Caki2 (cell line): ENCODE measurements at regions not wholly inside any gene's neighbourhood (a gene's known extent, or its start where the extent isn't known, plus 50 kb on each side); places are given as distances from the start of the nearest gene placed in this dataset.
A peak's percentile ranks its signal among the peaks of the same experiment; 100 is the strongest.
"Not testable (repeated sequence)": the region's sequence is repeated elsewhere in the genome, so short reads cannot be mapped to it uniquely, and the experiment has no call there.

ENCODE experiments used
- DNase-seq: peaks from one replicate; pipeline ENCODE4 v3.0.0-alpha.2; 2015; ENCODE audit warnings: low read depth
- in situ Hi-C: cut with HindIII; loops from 2 replicates; pipeline ENCODE4 v1.10.0; 2016; ENCODE audit warnings: low sequenced_read_pairs, low pct_unique_long_range_greater_than_20kb, mixed read lengths

GRCh38 chr20:19860737-19861136 lies 102.7 kb downstream of the RIN2 start:
- in situ Hi-C loops: no loop called here
- peak; percentile 42 for DNase-seq

DNA sequence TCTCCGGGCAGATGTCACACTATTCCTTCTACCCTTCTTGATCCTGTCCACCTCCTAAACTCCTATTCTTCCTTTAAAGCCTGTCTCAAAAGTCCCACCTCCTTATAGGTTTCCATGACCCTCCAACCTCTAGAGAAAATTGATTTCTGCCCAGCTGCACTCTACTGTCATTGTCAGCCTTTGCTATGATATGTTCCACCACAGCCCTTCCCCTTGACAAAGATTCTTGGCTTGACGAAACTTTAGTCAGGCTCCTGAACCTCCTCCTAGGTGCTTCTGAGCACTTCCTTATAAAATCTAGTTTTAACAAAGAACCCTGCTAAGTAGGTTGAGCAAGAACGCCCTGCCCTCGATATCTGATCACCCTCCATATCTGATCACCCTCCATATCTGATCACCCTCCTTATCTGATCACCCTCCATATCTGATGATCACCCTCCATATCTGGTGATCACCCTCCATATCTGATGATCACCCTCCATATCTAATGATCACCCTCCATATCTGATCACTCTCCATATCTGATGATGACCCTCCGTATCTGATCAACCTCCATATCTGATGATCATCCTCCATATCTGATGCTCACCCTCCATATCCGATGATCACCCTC lies 103.2 kb downstream of the RIN2 start:
- no peak for DNase-seq
- in situ Hi-C loops: no loop called here

- DNase-seq: peak; percentile 59
Measured at GRCh38 chr20:19864130-19864529, 106.1 kb downstream of the RIN2 start.

GRCh38 chr20:19866070-19866469 lies 108.0 kb downstream of the RIN2 start:
- in situ Hi-C loops: no loop called here
- DNase-seq: no peak

More at GRCh38 chr20:19864130-19864529, 106.1 kb downstream of the RIN2 start:
- in situ Hi-C loops: no loop called here

- no peak for DNase-seq
- in situ Hi-C loops: no loop called here
Measured at GRCh38 chr20:19867074-19867473, 109.0 kb downstream of the RIN2 start.

- DNase-seq: no peak
- in situ Hi-C loops: no loop called here
Measured at GRCh38 chr20:19867940-19868371, 109.9 kb downstream of the RIN2 start.

DNA sequence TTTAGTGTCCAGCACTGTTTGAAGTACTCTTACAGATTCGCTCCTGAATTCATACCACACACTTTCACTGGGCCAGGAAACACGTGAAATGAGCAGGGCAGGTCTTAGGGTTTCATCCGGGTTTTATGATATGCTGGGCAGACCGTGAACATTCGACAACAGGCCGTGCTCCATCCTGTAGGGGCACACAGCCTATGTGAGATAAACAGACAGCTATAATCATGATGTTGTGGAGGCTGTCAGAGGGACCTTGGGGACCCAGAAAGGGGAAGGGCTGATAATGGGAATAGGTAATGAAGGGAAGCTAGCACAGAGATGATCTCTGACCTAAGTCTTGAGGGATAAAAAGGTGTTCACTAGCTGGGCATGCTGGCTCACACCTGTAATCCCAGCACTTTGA lies 110.4 kb downstream of the RIN2 start:
- in situ Hi-C loops: no loop called here

DNA sequence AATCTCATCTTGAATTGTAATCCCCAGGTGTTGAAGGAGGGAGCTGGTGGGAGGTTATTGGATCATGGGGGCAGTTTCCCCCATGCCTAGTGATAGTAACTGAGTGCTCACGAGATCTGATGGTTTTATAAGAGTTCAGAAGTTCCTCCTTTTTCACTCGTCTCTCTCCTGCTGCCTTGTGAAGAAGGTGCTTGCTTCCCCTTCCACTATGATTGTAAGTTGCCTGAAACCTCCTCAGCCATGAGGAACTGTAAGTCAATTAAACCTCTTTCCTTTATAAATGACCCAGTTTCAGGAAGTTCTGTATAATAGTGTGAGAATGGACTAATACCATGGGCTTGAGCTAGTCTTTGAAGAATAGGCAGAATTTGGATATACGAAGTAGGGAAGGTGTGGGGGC lies 113.9 kb downstream of the RIN2 start:
- in situ Hi-C loops: no loop called here
- no peak for DNase-seq

More for the DNA sequence above, 110.4 kb downstream of the RIN2 start:
- DNase-seq: no peak

GRCh38 chr20:19874040-19874727 lies 116.1 kb downstream of the RIN2 start:
- in situ Hi-C loops: no loop called here

DNA sequence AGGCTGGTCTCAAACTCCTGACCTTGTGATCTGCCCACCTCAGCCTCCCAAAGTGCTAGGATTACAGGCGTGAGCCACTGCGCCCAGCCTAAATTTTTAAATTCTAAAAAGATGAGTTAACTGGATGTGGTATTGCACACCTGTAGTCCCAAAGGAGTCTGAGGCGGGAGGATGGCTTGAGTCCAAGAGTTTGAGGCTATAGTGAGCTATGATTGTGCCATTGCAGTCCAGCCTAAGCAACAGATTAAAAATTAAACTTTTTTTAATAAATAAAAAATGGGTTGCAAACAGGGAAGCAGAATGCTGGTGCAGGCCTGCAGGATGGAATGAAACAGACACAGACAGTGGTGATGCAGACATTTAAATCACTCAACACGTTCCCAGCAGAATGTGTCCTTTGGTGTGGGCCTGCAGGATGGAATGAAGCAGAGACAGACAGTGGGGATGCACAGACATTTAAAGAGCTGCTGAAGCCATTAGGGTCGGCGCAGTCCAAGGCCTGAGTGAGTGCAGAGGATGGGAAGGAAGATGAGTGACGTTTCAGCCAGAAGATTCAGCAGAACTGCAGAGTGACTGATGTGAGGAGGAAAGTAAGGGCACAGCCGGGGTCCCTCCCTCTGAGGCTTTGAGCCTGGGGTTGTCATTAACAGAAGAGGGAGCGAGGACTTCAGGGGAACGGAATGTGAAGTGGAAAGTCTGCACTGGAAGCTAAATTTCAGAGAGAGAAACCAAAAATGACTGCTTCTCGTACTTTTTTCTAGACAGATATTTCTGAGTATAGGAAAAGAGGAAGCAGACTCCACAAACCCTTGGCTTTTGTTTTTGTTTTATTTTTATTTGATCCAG lies 117.5 kb downstream of the RIN2 start:
- in situ Hi-C loops: loop anchor here (25.0 kb wide), 2 partner anchors 88 to 112 kb away; no protein-coding TSS in a partner anchor
- DNase-seq: no peak

More at GRCh38 chr20:19874040-19874727, 116.1 kb downstream of the RIN2 start:
- DNase-seq: peak; percentile 18

- in situ Hi-C loops: loop anchor here (25.0 kb wide), 2 partner anchors 90 to 110 kb away; no protein-coding TSS in a partner anchor
- no peak for DNase-seq
Measured at GRCh38 chr20:19876828-19877460, 118.9 kb downstream of the RIN2 start.

GRCh38 chr20:19879874-19880255 lies 121.8 kb downstream of the RIN2 start:
- DNase-seq: not testable (repeated sequence)
- in situ Hi-C loops: loop anchor here (25.0 kb wide), 2 partner anchors 93 to 107 kb away; no protein-coding TSS in a partner anchor

GRCh38 chr20:19880256-19881079 lies 122.4 kb downstream of the RIN2 start:
- in situ Hi-C loops: loop anchor here (25.0 kb wide), 2 partner anchors 93 to 107 kb away; no protein-coding TSS in a partner anchor

DNA sequence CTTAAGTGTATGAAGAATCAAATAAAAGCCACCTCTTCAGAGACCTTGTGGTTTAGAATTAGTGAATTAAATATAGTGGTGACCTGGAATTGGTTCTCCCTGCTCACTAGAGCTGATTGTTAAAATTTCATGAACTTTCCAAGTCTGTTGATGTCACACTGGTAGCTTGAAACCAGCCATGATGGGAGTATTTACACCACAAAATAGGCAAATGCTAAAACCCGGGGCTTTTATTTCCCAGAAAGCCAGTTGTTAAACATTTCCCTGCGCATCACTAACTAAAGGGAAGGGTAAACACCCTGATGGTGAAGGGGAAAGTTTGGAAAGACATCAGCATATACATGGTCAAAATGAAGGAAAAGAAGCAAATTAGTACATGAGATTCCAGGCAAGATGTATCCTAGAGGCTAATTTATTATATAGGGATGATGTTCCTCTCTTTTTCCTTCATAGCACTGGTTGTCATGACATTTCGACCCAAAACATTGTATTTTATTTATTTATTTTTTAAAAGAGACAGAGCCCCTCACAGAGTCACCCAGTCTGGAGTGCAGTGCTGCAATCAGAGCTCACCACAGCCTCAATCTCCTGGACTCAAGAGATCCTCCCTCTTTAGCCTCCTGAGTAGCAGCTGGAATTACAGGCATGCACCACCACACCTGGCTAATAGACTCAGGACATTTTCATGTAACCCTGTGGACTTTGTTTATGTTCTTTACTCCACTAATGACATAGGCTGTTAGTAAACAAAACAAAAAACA lies 123.2 kb downstream of the RIN2 start:
- peak; percentile 21 for DNase-seq
- in situ Hi-C loops: loop anchor here (25.0 kb wide), 2 partner anchors 94 to 106 kb away; no protein-coding TSS in a partner anchor

More at GRCh38 chr20:19880256-19881079, 122.4 kb downstream of the RIN2 start:
- peak; percentile 98 for DNase-seq

GRCh38 chr20:19881990-19882389 lies 123.9 kb downstream of the RIN2 start:
- in situ Hi-C loops: loop anchor here (25.0 kb wide), 2 partner anchors 95 to 105 kb away; no protein-coding TSS in a partner anchor
- DNase-seq: no peak

DNA sequence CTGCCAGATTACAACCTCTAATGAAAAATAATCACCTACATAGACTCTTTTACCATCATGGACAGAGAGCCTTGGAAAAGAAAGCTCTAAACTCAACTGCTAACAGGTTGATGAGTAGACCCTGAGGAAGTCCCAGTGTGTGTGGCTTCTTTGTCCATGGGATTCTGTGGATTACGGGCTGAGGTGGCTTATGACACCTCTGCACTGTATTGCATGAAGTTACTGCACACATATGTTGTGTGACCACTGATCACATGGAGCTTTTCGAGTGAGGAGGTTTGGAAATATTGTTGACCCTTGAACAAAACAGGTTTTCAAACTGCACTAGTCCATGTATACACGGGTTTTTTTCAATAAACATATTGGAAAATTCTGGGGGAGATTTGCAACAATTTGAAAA lies 124.4 kb downstream of the RIN2 start:
- no peak for DNase-seq
- in situ Hi-C loops: loop anchor here (25.0 kb wide), 2 partner anchors 95 to 105 kb away; no protein-coding TSS in a partner anchor
